LNCAP (cell line): ENCODE measurements at regions not wholly inside any gene's neighbourhood (a gene's known extent, or its start where the extent isn't known, plus 50 kb on each side); places are given as distances from the start of the nearest gene placed in this dataset.

Experiments used
- TF ChIP-seq, protein P1 (sequence below): fragments of 450-650 bp; IDR thresholded peaks from 2 replicates; pipeline ENCODE4 v1.5.1; 2017; ENCODE audit warnings: mild to moderate bottlenecking

DNA sequence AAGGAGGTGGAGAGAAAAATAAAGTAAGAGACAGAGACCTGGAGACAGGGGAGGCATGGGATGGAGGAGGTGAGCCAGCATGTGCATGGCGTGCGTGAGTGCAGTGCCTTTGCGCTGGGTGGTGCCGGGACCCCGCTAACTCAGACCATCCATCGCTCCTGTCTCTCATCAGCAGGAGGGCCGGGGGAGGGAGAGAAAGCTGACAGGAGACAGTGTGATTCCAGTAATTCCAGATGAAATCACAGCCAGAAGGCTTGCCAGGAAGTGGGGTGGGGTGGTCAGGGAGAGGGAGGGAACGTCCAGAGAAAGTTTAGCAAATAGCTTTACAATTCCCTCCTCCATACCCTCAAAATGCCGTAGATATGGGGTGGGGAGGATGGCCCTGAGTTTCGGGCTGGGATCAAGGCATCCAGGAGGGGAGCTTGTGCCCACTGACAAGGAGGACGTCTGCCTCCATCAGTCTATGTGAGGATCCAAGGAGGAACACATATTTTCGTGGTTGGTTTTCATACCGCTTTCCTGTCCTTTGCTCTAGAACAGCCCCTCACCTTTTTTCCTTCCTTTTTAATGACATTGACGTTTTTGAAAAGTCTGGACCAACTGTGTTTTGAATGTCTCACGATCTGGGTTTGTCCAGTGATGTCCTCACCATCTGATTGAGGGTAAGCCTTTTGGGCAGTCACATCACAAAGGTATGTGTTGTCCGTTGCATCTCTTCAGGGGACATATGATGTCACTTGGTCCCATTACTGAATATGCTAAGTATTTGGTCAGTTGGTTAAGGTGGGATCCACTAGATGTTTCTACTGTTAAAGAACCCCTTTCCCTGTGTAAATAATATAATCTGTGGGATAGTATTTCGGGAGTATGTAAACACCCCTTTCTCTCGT lies 567.3 kb downstream of the MIAT start:
- TF ChIP-seq, protein P1, sequence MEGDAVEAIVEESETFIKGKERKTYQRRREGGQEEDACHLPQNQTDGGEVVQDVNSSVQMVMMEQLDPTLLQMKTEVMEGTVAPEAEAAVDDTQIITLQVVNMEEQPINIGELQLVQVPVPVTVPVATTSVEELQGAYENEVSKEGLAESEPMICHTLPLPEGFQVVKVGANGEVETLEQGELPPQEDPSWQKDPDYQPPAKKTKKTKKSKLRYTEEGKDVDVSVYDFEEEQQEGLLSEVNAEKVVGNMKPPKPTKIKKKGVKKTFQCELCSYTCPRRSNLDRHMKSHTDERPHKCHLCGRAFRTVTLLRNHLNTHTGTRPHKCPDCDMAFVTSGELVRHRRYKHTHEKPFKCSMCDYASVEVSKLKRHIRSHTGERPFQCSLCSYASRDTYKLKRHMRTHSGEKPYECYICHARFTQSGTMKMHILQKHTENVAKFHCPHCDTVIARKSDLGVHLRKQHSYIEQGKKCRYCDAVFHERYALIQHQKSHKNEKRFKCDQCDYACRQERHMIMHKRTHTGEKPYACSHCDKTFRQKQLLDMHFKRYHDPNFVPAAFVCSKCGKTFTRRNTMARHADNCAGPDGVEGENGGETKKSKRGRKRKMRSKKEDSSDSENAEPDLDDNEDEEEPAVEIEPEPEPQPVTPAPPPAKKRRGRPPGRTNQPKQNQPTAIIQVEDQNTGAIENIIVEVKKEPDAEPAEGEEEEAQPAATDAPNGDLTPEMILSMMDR = no peak

DNA sequence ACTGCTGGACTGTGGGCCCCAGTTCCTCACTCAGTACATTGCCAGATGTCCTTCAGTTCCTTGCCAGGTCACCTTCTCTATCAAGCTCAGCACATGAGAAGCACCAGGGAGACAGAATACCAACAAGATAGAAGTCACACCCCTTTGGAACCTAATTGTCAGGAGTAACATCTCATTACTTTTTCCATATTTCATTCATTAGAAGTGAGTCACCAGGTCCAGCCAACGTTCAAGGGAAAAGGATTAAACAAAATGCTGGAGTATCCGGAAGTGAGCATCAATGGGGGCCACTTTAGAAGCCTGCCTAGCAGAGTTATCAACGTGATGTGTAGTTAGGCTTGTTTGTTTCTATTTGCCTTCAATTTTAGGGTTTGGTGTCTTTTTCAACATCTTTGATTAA lies 569.3 kb downstream of the MIAT start:
- TF ChIP-seq, protein P1 = no peak

DNA sequence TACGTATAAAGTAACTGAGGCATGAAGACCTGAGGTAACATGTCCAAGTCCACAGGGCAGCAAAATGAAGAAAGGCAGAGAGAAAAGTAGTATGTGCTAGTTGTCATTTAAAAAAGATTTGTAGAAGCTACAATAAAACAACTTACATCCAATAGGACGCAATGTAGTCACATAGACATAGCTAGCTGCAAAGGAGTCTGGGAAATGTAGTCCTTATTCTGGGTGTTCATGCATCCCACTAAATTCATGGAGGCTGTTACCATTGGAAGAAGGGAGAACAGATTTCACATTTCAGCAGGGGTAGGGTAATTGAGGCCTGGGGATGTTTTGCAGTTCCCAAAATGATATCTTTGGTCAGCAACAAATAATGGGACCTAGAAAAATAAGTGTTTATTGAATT lies 571.4 kb downstream of the MIAT start:
- TF ChIP-seq, protein P1 = no peak

DNA sequence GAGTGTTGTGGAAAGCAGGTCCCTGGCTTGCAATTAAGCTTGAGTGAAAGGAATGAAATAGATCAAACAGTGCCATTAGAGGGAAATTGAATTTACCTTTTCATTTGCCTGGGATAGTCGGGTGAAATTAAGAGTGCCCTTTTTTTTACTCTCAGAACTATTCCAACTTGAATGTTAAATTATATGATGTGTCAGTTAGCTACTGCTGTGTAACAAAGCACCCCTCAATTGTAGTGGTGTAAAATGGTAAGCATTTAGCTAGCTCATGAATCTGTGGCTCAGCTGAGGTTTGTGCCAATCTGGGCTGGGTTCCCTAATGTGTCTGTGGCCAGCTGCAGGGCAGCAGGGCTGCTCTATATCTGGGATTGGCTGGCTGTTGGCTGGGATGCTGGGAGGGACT lies 571.4 kb downstream of the MN1 start:
- TF ChIP-seq, protein P1 = no peak

DNA sequence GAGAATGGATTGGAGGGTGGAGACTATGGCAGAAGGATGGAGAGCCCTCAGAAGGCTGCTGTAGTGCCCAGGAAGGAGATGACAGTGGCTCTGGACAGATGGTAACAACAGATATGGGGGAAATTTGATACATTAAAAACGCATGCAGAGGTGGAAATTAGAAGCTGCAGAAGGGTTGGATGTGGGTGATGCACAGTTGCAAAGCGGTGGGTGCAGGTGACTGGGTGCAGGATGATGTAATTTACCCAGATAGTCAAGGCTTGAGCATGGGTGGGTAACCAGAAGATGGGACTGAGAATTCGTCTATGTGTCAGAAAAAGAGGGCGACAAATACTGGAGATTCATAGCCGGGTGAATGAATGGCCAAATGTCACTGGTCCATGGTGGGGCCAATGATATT lies 570.3 kb downstream of the MN1 start:
- TF ChIP-seq, protein P1 = no peak

DNA sequence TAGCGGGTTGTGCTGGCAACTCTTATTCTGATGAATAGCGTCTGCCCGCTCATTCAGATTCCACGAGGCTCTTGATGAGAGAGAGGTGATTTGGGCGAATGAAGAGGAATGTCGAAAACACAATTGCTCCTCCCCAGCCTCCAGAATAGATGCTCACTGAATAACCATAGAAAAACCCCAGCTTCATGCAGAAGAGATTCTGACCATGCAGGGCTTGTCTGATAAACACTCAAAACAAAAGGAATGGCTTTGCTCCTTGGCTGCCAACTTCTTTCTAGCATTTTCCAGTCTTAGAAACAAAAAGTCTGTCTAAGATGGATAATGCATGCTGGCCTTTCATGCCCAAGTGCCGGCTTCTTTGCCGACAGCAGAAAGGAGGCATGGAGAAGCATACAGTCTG lies 569.5 kb downstream of the MN1 start:
- TF ChIP-seq, protein P1 = no peak

DNA sequence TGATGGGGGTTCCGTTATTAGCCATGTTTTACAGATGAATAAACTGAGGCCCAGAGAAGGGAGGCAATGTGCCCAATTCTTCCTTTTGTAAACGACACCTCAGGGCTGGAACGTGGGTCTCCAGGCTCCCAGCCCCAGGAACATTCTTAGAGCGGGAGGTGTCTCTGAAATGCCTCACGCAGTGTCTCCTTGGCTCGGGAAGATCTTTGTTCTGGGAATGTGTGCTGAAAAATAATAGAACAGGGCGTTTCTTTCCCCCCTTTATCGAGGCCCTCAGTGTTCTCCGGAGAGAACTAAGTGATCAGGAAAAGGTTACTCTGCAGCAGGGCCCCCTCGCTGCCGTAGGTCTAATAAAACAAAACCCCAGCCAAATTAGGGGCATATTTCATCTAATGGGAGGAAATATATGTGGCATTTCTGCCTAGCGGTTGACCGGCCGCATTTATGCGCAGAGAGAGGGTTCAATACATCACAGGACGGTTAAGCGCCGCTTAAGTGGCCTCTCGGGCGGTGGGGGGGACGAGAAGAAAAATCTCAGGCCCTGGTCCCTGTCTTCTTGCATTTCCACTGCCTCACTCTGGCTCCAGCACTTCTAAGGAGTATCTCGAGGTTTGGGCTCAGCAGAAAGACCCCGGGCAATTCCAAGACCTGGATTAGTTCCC lies 564.3 kb downstream of the MN1 start:
- TF ChIP-seq, protein P1 = no peak
